Vagina (tissue), 2 donors: ENCODE measurements at regions not wholly inside any gene's neighbourhood (a gene's known extent, or its start where the extent isn't known, plus 50 kb on each side); places are given as distances from the start of the nearest gene placed in this dataset.

Experiments used
- POLR2A ChIP-seq, 2 donors: fragments of 450-650 bp; IDR thresholded peaks; one replicate each; pipeline ENCODE4 v1.6.1; 2017; ENCODE audit warnings: antibody characterized with exemption in 2 of 2, mild to moderate bottlenecking in 2 of 2, moderate library complexity in 2 of 2
- POLR2AphosphoS5 ChIP-seq, 2 donors: sonication (generic); formaldehyde crosslinking; IDR thresholded peaks; one replicate each; pipeline ENCODE4 v1.9.0; 2017; ENCODE audit warnings: antibody characterized with exemption in 2 of 2, mild to moderate bottlenecking in 2 of 2, low read depth in 1 of 2; ENCODE audit not compliant: insufficient read depth in 1 of 2
- TF ChIP-seq, protein P1 (sequence below), 3 experiments: fragments of 450-650 bp in 2 of 3; fragments of 200-600 bp in 1 of 3; sonication (generic) in 1 of 3; IDR thresholded peaks; one replicate each; pipeline ENCODE4 v1.5.1; 2017 to 2019; ENCODE audit warnings: antibody characterized with exemption in 3 of 3, mild to moderate bottlenecking in 2 of 3, moderate library complexity in 2 of 3

DNA sequence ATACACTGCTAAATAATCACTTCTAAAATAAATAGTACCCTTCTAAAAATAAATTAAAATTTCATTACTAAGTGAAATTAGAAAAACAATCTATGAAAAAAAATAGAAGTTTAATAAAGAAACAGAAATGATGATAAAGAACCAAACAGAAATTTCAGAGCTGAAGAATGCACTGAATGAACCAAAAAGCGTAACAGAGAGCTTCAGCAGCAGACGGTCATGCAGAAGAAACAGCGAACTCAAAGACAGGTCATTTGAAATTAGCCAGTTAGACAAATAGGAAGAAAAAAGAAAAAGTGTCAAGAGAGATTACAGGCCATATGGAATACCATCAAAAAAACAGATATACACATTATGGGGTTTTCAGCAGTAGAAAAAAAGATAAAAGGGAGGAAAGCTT is 706.7 kb downstream of the TBC1D32 start:
- TF ChIP-seq, protein P1, sequence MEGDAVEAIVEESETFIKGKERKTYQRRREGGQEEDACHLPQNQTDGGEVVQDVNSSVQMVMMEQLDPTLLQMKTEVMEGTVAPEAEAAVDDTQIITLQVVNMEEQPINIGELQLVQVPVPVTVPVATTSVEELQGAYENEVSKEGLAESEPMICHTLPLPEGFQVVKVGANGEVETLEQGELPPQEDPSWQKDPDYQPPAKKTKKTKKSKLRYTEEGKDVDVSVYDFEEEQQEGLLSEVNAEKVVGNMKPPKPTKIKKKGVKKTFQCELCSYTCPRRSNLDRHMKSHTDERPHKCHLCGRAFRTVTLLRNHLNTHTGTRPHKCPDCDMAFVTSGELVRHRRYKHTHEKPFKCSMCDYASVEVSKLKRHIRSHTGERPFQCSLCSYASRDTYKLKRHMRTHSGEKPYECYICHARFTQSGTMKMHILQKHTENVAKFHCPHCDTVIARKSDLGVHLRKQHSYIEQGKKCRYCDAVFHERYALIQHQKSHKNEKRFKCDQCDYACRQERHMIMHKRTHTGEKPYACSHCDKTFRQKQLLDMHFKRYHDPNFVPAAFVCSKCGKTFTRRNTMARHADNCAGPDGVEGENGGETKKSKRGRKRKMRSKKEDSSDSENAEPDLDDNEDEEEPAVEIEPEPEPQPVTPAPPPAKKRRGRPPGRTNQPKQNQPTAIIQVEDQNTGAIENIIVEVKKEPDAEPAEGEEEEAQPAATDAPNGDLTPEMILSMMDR (IDR thresholded peaks at IDR 0.05): no peak
- TF ChIP-seq POLR2A (IDR thresholded peaks at IDR 0.05): no peak
- TF ChIP-seq POLR2AphosphoS5 (IDR thresholded peaks at IDR 0.05; ENCODE audit: insufficient read depth in 1 of 2, low read depth in 1 of 2): no peak
